ENCODE measurements at regions not wholly inside any gene's neighbourhood (a gene's known extent, or its start where the extent isn't known, plus 50 kb on each side); places are given as distances from the start of the nearest gene placed in this dataset.

DNA sequence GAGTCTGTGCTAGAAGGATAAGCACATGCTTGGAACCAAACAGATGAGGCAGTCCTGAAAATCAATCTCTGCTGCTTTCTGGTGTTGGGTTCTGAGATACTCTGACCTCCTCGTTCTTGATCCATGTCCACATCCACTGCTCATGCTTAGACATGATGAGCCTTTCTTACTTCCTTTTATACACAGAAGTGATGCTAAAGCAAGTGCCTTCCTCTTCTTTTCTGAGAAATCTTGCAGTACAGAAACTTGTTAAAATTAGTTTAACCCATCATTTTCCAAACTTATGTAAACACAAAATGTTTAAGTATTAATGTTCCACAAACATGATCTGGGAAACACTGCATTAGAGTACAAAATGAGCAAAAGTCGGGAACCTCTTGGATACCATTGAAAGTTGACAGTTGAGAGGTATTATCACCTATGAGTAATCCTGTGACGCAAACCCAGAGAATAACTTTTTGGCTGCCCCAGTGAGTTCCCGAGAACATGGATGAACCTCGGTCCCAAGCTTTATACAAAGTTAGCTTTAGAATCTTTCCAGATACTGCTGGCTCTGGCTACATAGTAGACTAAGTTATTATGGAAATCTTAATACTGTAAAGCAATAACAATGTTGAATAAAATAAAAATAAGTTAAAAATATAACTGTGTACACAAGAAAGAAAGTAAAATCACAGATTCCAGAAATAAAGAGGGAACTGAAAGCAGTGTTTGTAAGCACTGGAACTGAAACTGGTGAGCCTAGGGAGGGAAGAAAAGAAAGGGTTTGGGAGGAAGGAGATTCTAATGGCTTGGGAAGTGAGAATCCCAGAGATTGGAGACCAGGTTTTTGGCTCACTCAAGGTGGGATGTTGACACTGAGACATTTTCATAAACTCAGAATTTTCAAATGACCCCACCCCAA lies 429.3 kb upstream of the RUNX1 start:
- Mint-ChIP-seq H3K4me1 (ENCODE audit: low read depth) (peaks cover 40% of the 10 kb centered on the region), H3K27me3 (ENCODE audit: low read depth) (no peaks in the 10 kb centered on the region), H3K9me3 (ENCODE audit: low read depth) (peaks cover 9% of the 10 kb centered on the region), H3K27ac (ENCODE audit: unreplicated experiment) (peak overlapping the region; percentile 45), H3K4me3 (ENCODE audit: unreplicated experiment) (no peak overlapping the region), H3K36me3 (ENCODE audit: low read depth) (peaks cover 2% of the 10 kb centered on the region)
- TF ChIP-seq, protein P1, sequence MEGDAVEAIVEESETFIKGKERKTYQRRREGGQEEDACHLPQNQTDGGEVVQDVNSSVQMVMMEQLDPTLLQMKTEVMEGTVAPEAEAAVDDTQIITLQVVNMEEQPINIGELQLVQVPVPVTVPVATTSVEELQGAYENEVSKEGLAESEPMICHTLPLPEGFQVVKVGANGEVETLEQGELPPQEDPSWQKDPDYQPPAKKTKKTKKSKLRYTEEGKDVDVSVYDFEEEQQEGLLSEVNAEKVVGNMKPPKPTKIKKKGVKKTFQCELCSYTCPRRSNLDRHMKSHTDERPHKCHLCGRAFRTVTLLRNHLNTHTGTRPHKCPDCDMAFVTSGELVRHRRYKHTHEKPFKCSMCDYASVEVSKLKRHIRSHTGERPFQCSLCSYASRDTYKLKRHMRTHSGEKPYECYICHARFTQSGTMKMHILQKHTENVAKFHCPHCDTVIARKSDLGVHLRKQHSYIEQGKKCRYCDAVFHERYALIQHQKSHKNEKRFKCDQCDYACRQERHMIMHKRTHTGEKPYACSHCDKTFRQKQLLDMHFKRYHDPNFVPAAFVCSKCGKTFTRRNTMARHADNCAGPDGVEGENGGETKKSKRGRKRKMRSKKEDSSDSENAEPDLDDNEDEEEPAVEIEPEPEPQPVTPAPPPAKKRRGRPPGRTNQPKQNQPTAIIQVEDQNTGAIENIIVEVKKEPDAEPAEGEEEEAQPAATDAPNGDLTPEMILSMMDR (IDR thresholded peaks at IDR 0.05), result no peak
- no peak for DNase-seq (ENCODE audit: low spot score)

DNA sequence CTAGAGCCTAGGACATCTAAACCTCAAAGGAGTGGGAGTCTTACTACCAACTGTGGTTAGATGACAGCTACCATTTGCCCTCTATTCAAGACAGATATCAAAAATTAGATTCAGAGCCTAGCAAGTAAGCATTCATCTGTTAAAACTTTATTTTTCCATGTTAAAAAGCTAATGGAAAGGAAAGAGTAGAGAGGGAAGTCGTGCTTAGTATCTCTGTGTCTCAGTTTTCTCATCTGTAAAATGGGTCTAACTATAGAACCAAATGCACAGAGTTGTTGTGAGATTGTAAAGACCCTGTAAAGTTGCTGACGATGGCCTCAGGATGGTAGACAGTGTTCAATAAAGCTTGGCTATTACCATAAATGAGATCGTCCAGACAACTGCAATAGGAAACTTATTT lies 428.5 kb upstream of the RUNX1 start:
- H3K4me3 Mint-ChIP-seq (ENCODE audit: unreplicated experiment), result no peak overlapping the region
- DNase-seq (ENCODE audit: low spot score), result no peak
- peaks cover 40% of the 10 kb centered on the region for H3K4me1 Mint-ChIP-seq (ENCODE audit: low read depth)
- TF ChIP-seq, protein P1 (IDR thresholded peaks at IDR 0.05), result no peak
- peak overlapping the region; percentile 73 for H3K27ac Mint-ChIP-seq (ENCODE audit: unreplicated experiment)
- H3K27me3 Mint-ChIP-seq (ENCODE audit: low read depth), result no peaks in the 10 kb centered on the region
- H3K36me3 Mint-ChIP-seq (ENCODE audit: low read depth), result peaks cover 2% of the 10 kb centered on the region
- H3K9me3 Mint-ChIP-seq (ENCODE audit: low read depth), result peaks cover 9% of the 10 kb centered on the region

DNA sequence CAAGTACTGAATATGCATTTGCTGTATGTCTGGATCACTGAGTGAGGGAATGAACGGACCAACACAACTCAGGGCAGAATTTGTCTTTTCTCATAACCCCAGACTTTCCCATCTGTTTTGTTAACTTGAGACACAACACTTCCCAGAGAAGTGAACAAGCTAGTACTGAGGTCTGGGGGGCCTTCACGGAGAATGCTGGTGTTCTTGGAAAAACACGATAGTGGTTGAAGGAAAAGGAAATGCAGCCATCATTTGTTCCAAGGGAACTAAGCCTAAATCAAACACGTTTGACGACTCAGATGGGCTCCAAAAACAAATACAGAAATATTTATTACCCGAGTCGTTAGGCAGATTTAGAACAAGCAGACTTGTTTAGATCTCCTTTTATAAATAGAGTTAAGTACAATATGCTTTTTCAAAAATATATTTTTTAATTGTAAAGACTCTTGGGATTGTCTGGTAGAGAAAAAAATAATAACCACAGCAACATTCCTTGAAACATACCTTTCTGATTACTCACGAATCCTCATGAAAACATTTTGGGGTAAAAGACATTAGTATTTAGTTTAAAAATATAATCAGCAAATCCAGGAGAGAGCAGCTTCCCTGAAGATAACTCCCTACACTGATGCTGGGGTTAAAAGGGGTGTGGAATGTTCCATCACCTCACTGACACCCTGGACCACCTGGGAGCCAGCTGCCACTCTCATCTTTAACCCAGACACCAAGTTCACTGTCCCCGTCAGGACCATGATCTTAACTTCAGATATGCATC lies 427.7 kb upstream of the RUNX1 start:
- DNase-seq (ENCODE audit: low spot score), result no peak
- Mint-ChIP-seq H3K27ac (ENCODE audit: unreplicated experiment) (peak overlapping the region; percentile 79), H3K27me3 (ENCODE audit: low read depth) (no peaks in the 10 kb centered on the region), H3K9me3 (ENCODE audit: low read depth) (peaks cover 9% of the 10 kb centered on the region), H3K36me3 (ENCODE audit: low read depth) (peaks cover 2% of the 10 kb centered on the region), H3K4me1 (ENCODE audit: low read depth) (peaks cover 40% of the 10 kb centered on the region), H3K4me3 (ENCODE audit: unreplicated experiment) (no peak overlapping the region)
- TF ChIP-seq, protein P1 (IDR thresholded peaks at IDR 0.05), result no peak

DNA sequence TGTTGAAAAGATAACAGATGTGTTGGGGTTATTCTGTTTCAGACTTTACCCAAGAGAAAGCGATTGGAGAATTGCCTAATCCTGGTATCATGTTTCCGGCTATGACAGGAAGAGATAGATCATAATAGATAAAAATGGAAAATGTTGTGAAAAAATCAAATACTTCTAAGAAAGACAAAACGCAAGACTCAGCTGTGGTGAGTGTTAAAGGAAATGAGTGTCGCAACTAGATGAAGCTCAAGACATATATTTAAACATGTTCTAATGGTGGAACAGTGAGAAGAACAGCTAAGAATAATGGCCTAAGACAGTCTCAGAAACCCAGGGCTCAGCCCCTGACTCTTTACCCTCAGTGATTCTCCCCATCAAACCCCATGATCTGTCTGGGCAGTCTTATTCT lies 426.7 kb upstream of the RUNX1 start:
- Mint-ChIP-seq H3K4me1 (ENCODE audit: low read depth) (peaks cover 40% of the 10 kb centered on the region), H3K27ac (ENCODE audit: unreplicated experiment) (peak overlapping the region; percentile 79), H3K36me3 (ENCODE audit: low read depth) (peaks cover 2% of the 10 kb centered on the region), H3K9me3 (ENCODE audit: low read depth) (peaks cover 9% of the 10 kb centered on the region), H3K27me3 (ENCODE audit: low read depth) (no peaks in the 10 kb centered on the region), H3K4me3 (ENCODE audit: unreplicated experiment) (no peak overlapping the region)
- TF ChIP-seq, protein P1 (IDR thresholded peaks at IDR 0.05), result no peak
- DNase-seq (ENCODE audit: low spot score), result no peak

GRCh38 chr21:35475009-35475408 lies 425.9 kb upstream of the RUNX1 start:
- Mint-ChIP-seq H3K4me3 (ENCODE audit: unreplicated experiment) (no peak overlapping the region), H3K36me3 (ENCODE audit: low read depth) (peaks cover 2% of the 10 kb centered on the region), H3K27me3 (ENCODE audit: low read depth) (no peaks in the 10 kb centered on the region), H3K4me1 (ENCODE audit: low read depth) (peaks cover 42% of the 10 kb centered on the region), H3K9me3 (ENCODE audit: low read depth) (peaks cover 9% of the 10 kb centered on the region), H3K27ac (ENCODE audit: unreplicated experiment) (no peak overlapping the region)
- DNase-seq (ENCODE audit: low spot score), result no peak
- TF ChIP-seq, protein P1 (IDR thresholded peaks at IDR 0.05), result no peak
